KMS-11 (cell line): ENCODE measurements at regions not wholly inside any gene's neighbourhood (a gene's known extent, or its start where the extent isn't known, plus 50 kb on each side); places are given as distances from the start of the nearest gene placed in this dataset.
"Not testable (repeated sequence)": the region's sequence is repeated elsewhere in the genome, so short reads cannot be mapped to it uniquely, and the experiment has no call there.

Experiments
- H2AFZ ChIP-seq: fragments of 200-600 bp; sonication (generic); 2 replicates; pipeline ENCODE4 v1.6.1; 2016; ENCODE audit warnings: antibody characterized with exemption, mixed run types, low read depth
- H3K27ac ChIP-seq: fragments of 200-600 bp; sonication (generic); 2 replicates; pipeline ENCODE4 v1.6.1; 2016; ENCODE audit warnings: mild to moderate bottlenecking, mixed run types
- H3K27me3 ChIP-seq: fragments of 200-600 bp; sonication (generic); 2 replicates; pipeline ENCODE4 v1.6.1; 2017; ENCODE audit warnings: mild to moderate bottlenecking, low read depth, mixed run types, moderate library complexity; ENCODE audit not compliant: insufficient read depth
- H3K36me3 ChIP-seq: fragments of 200-600 bp; sonication (generic); 2 replicates; pipeline ENCODE4 v1.6.1; 2017; ENCODE audit warnings: mild to moderate bottlenecking, mixed run types; ENCODE audit not compliant: insufficient read depth
- H3K4me1 ChIP-seq: fragments of 200-600 bp; sonication (generic); 2 replicates; pipeline ENCODE4 v1.6.1; 2016; ENCODE audit warnings: mild to moderate bottlenecking, low read depth, mixed run types; ENCODE audit not compliant: poor library complexity, severe bottlenecking
- H3K4me2 ChIP-seq: fragments of 200-600 bp; sonication (generic); 2 replicates; pipeline ENCODE4 v1.7.0; 2016; ENCODE audit warnings: mild to moderate bottlenecking, mixed run types
- H3K4me3 ChIP-seq: fragments of 200-600 bp; sonication (generic); IDR thresholded peaks from 2 replicates; pipeline ENCODE4 v1.6.1; 2017; ENCODE audit warnings: low read depth, low read length, mixed read lengths; ENCODE audit not compliant: insufficient read depth
- H3K79me2 ChIP-seq: fragments of 200-600 bp; sonication (generic); 2 replicates; pipeline ENCODE4 v1.6.1; 2016; ENCODE audit warnings: low read depth, mixed run types; ENCODE audit not compliant: insufficient read depth
- H3K9ac ChIP-seq: fragments of 200-600 bp; sonication (generic); 2 replicates; pipeline ENCODE4 v1.6.1; 2016; ENCODE audit warnings: mild to moderate bottlenecking, mixed run types
- H4K20me1 ChIP-seq: fragments of 200-600 bp; sonication (generic); 2 replicates; pipeline ENCODE4 v1.6.1; 2016; ENCODE audit warnings: mild to moderate bottlenecking, mixed run types; ENCODE audit not compliant: insufficient read depth
- TF ChIP-seq, protein P1 (sequence below): fragments of 200-600 bp; sonication (generic); conservative IDR thresholded peaks from 2 replicates; pipeline ENCODE4 v1.6.1; 2017; ENCODE audit warnings: low read depth, mild to moderate bottlenecking, antibody characterized with exemption, low read length, moderate library complexity, mixed read lengths

DNA sequence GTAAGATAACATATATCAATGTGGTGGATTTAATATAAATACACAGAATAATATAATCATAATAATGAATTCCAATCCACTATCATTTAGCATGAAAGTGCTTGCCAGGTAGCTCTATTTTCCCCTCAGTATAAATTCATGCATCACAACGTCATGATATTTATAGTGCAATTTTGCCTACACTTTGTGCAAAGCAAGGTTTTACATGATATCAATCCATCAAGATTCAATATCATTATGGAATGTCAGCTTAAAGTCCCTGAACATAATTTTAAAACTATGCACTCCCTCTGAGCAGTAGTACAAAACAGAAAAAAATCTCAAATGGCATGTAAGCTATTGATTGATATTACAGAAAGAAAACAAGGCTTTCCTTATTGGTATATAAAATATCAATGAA is 962.2 kb upstream of the PCDH20 start:
- Histone ChIP-seq H3K36me3 (no peaks in the 10 kb centered on the region), H3K4me3 (no peak overlapping the region), H3K27ac (no peak overlapping the region), H3K79me2 (no peaks in the 10 kb centered on the region), H3K9ac (no peak overlapping the region), H4K20me1 (no peaks in the 10 kb centered on the region), H3K4me2 (no peak overlapping the region), H3K4me1 (no peaks in the 10 kb centered on the region), H3K27me3 (no peaks in the 10 kb centered on the region), H2AFZ (no peak overlapping the region)
- TF ChIP-seq, protein P1, sequence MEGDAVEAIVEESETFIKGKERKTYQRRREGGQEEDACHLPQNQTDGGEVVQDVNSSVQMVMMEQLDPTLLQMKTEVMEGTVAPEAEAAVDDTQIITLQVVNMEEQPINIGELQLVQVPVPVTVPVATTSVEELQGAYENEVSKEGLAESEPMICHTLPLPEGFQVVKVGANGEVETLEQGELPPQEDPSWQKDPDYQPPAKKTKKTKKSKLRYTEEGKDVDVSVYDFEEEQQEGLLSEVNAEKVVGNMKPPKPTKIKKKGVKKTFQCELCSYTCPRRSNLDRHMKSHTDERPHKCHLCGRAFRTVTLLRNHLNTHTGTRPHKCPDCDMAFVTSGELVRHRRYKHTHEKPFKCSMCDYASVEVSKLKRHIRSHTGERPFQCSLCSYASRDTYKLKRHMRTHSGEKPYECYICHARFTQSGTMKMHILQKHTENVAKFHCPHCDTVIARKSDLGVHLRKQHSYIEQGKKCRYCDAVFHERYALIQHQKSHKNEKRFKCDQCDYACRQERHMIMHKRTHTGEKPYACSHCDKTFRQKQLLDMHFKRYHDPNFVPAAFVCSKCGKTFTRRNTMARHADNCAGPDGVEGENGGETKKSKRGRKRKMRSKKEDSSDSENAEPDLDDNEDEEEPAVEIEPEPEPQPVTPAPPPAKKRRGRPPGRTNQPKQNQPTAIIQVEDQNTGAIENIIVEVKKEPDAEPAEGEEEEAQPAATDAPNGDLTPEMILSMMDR, result no peak

DNA sequence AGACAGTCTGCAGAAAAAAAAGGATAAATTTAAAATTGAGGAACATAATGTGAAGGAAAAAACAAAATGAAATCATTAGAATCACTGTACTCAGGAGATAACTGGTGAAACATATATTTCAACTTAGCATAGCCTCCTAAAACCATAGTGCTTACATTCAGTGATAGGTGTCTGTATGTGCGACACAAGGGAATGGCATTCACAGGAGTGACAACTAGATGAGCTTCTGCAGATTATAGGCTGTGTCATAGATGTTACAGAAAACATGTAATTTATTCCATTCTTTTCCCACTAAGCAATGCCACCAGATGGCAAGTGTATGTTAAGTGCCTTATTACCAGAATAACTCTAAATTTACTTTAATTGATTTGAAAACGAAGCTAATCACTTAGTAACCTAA is 960.0 kb upstream of the PCDH20 start:
- H4K20me1 ChIP-seq, result no peaks in the 10 kb centered on the region
- H3K36me3 ChIP-seq, result no peaks in the 10 kb centered on the region
- no peaks in the 10 kb centered on the region for H3K27me3 ChIP-seq
- H3K9ac ChIP-seq, result no peak overlapping the region
- H3K4me1 ChIP-seq, result no peaks in the 10 kb centered on the region
- no peak overlapping the region for H2AFZ ChIP-seq
- H3K27ac ChIP-seq, result no peak overlapping the region
- no peak overlapping the region for H3K4me3 ChIP-seq
- no peak overlapping the region for H3K4me2 ChIP-seq
- no peaks in the 10 kb centered on the region for H3K79me2 ChIP-seq
- TF ChIP-seq, protein P1, result no peak

DNA sequence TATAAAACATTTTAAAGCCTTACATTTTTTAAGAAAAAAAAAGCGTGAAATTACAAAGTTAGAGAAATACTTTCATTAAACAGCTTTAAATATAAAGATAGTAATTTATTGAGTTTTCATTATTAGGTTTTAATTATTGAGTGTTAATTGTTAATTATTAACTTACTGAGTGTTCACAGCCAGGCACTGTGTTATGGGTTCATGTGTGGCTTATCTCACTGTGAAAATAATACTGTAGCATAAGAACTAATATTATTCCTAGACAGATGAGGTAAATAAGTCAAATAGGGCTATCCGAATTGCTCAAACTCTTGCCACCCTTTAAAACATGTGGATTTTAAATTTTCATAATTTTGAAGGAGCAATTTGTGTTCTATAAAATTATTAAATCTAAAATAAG is 956.1 kb upstream of the PCDH20 start:
- TF ChIP-seq, protein P1, result no peak
- Histone ChIP-seq H3K4me1 (no peaks in the 10 kb centered on the region), H3K27me3 (no peaks in the 10 kb centered on the region), H3K4me2 (no peak overlapping the region), H3K36me3 (no peaks in the 10 kb centered on the region), H3K79me2 (no peaks in the 10 kb centered on the region), H4K20me1 (no peaks in the 10 kb centered on the region), H2AFZ (no peak overlapping the region), H3K4me3 (no peak overlapping the region), H3K9ac (no peak overlapping the region), H3K27ac (no peak overlapping the region)

DNA sequence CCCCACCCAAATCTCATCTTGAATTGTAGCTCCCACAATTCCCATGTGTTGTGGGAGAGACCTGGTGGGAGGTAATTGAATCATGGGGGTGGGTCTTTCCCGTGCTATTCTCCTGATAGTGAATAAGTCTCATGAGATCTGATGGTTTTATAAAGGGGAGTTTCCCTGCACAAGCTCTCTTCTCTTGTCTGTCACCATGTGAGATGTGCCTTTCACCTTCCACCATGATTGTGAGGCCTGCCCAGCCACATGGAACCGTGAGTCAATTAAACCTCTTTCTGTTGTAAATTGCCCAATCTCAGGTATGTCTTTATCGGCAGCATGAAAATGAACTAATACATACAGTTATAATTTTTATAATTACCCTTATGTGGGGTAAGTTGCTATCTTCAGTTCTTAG is 952.3 kb upstream of the PCDH20 start:
- not testable (repeated sequence) for H3K9ac ChIP-seq, H3K27ac ChIP-seq, H3K4me2 ChIP-seq, H3K27me3 ChIP-seq, H3K79me2 ChIP-seq, H3K36me3 ChIP-seq, H4K20me1 ChIP-seq, H2AFZ ChIP-seq, H3K4me3 ChIP-seq, H3K4me1 ChIP-seq

DNA sequence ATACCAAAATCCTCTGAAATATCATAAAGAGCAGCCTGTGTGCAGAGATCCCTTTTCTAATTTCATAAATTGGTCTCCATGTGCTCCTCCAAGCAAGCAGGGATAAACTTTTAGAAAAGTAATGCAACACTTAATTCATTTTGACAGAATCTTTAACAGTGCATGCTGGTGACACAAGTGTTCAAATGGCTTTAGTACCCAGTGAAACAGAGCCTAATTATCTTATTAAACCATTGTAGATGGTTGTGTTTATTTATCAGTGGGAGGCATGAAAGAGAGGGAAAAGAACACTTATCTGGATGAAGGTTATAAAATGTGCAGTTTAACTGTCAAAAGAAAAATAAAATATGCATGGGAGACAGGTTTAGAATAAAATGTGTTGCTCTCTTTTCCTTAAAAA is 945.0 kb upstream of the PCDH20 start:
- no peaks in the 10 kb centered on the region for H4K20me1 ChIP-seq
- H2AFZ ChIP-seq, result no peak overlapping the region
- no peak overlapping the region for H3K9ac ChIP-seq
- H3K27me3 ChIP-seq, result no peaks in the 10 kb centered on the region
- no peaks in the 10 kb centered on the region for H3K36me3 ChIP-seq
- no peak overlapping the region for H3K27ac ChIP-seq
- H3K79me2 ChIP-seq, result no peaks in the 10 kb centered on the region
- H3K4me3 ChIP-seq, result no peak overlapping the region
- no peak overlapping the region for H3K4me2 ChIP-seq
- TF ChIP-seq, protein P1, result no peak
- H3K4me1 ChIP-seq, result no peaks in the 10 kb centered on the region
